ENCODE measurements at regions not wholly inside any gene's neighbourhood (a gene's known extent, or its start where the extent isn't known, plus 50 kb on each side); places are given as distances from the start of the nearest gene placed in this dataset.

DNA sequence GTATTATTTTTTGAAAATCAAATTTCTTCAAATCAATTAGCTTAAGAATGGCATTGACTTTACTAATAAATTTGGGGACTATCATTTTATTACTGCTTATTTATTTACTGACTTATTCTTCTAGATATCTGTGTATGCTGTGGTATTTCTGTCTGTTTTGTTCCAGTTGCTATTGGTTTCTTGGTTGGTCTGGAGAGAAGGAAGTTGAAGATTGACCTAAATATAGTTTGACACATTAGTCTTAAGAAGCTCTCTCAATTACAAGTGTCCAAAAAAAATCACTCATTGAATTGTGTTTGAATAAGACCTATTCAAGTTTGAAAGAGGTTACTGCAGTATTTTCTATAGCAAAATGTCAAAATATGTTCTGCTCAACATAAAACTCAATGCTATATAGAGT is 153.3 kb upstream of the KYNU start:
- TF ChIP-seq, protein P1, sequence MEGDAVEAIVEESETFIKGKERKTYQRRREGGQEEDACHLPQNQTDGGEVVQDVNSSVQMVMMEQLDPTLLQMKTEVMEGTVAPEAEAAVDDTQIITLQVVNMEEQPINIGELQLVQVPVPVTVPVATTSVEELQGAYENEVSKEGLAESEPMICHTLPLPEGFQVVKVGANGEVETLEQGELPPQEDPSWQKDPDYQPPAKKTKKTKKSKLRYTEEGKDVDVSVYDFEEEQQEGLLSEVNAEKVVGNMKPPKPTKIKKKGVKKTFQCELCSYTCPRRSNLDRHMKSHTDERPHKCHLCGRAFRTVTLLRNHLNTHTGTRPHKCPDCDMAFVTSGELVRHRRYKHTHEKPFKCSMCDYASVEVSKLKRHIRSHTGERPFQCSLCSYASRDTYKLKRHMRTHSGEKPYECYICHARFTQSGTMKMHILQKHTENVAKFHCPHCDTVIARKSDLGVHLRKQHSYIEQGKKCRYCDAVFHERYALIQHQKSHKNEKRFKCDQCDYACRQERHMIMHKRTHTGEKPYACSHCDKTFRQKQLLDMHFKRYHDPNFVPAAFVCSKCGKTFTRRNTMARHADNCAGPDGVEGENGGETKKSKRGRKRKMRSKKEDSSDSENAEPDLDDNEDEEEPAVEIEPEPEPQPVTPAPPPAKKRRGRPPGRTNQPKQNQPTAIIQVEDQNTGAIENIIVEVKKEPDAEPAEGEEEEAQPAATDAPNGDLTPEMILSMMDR (IDR thresholded peaks at IDR 0.05; ENCODE audit: low read depth, low read length), result no peak
- no peak for DNase-seq (ENCODE audit: extremely low read depth, low read depth)

DNA sequence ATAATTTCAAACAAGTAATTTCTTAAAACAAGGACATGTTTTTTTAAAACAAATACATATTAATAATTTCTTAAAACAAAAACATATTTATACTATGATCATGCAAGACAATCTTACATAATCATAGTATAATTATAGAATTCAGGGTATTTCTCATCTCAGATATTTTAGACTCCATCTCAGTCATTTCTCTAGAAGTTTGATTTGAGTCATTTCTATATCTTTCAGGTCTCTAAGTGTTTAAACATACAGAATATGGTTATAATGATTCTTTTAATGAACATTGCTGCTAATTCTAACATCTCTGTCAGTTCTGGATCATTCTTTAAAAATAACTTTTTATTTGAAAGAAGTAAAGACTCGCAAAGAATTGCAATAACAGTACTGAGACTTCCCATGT is 154.2 kb upstream of the KYNU start:
- no peak for DNase-seq (ENCODE audit: extremely low read depth, low read depth)
- TF ChIP-seq, protein P1 (IDR thresholded peaks at IDR 0.05; ENCODE audit: low read depth, low read length), result no peak

DNA sequence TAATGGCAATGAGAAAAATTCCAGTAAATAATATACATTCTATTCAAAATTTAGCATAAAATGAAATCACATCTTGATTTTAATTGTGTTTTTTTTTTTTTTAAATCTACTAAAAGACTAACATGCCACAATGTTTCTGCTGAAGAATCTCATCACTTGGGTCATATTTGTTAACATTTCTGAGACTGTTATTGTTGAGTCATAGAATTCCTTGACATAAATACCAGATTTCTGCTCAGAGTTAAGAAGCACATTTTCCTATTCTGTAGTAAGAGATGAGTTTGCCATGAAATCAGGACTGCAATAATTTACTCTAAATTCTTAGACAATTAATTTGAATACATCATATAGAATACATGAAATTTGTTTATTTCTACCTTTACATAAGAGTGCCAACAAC is 154.9 kb upstream of the KYNU start:
- TF ChIP-seq, protein P1 (IDR thresholded peaks at IDR 0.05; ENCODE audit: low read depth, low read length), result no peak
- DNase-seq (ENCODE audit: extremely low read depth, low read depth), result peak; percentile 3

DNA sequence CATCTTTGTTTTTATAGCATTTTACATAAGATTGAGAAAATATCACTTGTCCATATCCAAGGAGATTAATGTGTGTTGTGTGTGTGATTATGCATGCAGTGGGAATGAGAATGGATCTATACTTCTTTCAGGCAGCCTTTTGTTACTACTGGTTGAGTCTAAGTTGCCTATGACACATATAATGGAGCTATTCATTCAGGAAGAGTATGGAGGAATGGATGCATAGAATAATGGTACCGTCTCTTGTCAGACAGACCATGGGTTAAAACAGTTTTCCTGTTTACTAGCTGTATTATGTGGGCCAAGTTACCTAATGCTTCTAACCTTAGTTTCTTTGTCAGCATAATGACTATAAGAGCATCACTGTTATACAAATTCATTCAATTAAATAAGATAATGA is 155.4 kb upstream of the KYNU start:
- no peak for DNase-seq (ENCODE audit: extremely low read depth, low read depth)
- TF ChIP-seq, protein P1 (IDR thresholded peaks at IDR 0.05; ENCODE audit: low read depth, low read length), result no peak

DNA sequence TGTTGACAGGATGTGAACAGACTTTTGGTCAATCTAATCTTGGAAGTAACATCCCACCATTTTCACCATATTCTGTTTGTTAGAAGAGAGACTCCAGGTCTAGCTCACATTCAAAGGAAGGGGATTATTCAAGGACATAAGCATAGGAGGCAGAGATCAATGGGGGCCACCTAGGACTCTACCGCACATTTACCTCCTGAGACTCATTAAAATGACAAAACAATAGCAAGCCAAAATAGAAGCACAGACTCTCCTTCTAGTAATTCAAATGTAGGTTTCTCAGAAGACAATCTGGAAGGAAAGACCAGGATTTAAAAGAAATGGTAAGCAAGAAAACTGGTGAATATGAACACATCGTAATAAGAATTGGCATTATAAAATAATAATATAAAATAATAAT is 156.4 kb upstream of the KYNU start:
- TF ChIP-seq, protein P1 (IDR thresholded peaks at IDR 0.05; ENCODE audit: low read depth, low read length), result no peak
- no peak for DNase-seq (ENCODE audit: extremely low read depth, low read depth)

DNA sequence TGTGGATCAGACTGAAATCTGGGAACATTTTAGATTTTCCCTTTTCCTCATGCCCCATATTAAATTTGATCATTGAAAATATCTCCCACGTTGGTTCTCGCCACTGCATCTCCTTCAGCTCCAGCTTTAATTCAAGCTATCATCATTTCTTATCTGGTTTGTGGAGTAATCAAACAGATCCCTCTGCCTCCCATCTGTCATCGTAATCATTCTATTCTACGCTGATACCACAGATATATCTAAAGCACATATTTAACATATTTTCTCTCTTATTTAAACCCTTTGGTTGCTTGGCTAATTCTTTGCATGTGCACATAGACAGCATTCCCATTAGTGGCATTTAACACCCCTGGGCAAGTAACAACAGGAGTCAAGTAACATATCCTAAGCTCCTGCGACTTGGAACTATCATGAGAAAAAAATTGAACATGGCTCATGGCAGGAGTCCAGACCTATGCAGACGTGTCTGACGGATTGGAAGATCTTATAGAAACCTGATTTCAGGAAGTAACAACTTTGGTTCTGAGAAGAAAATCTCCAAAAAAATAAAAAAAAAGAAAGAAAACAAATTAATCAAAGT is 158.8 kb upstream of the KYNU start:
- TF ChIP-seq, protein P1 (IDR thresholded peaks at IDR 0.05; ENCODE audit: low read depth, low read length), result no peak
- no peak for DNase-seq (ENCODE audit: extremely low read depth, low read depth)

DNA sequence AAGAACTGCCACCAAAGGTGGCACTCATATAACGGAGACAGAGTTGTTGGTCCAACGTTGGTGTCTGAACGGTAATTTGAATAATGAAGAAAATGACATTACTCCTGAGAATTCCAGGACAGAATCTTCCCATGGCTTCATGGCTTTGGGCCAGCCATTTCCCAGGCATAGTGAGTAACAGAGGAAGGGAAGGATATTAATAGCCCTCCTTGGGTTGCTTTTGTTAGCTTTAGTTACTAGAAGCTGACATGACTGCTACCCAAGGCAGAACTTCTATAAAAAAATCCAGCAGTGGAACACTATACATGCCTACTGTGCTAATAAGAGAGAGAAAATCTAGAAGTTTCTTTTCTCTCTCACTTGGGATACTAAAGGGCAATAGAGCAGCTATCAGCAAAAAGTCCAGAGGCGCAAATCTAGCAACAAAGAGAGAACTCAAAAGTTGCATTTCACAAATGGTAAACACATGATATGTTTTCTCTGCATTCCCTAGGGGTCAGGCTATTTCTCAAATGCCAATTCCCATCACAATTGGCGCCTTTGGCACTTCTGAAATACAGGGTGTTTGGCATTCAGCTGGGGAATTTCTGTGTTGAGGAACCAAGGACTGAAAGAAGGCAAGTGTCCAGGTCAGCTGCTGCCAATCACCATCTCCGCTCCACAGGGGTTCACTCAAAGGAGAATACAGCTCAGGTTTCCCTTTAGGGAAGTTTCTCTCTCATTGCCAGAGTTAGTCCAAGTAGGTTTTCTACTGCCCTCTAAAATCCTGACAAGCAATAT is 160.8 kb upstream of the KYNU start:
- TF ChIP-seq, protein P1 (IDR thresholded peaks at IDR 0.05; ENCODE audit: low read depth, low read length), result no peak
- DNase-seq (ENCODE audit: extremely low read depth, low read depth), result no peak
